SU-DHL-6 (cell line): ENCODE measurements at regions not wholly inside any gene's neighbourhood (a gene's known extent, or its start where the extent isn't known, plus 50 kb on each side); places are given as distances from the start of the nearest gene placed in this dataset.

Experiments used
- EZH2phosphoT487 ChIP-seq: fragments of 200-600 bp; sonication (generic), shearing (Covaris generic); conservative IDR thresholded peaks from 2 replicates; pipeline ENCODE4 v1.6.1; 2018; ENCODE audit warnings: mild to moderate bottlenecking, antibody characterized with exemption, low read length, moderate library complexity, mixed read lengths
- TF ChIP-seq, protein P1 (sequence below): fragments of 200-600 bp; sonication (generic); IDR thresholded peaks from one replicate; pipeline ENCODE4 v1.5.1; 2017; ENCODE audit warnings: antibody characterized with exemption, mild to moderate bottlenecking, low read length, moderate library complexity; ENCODE audit not compliant: insufficient read depth, poor library complexity, severe bottlenecking

DNA sequence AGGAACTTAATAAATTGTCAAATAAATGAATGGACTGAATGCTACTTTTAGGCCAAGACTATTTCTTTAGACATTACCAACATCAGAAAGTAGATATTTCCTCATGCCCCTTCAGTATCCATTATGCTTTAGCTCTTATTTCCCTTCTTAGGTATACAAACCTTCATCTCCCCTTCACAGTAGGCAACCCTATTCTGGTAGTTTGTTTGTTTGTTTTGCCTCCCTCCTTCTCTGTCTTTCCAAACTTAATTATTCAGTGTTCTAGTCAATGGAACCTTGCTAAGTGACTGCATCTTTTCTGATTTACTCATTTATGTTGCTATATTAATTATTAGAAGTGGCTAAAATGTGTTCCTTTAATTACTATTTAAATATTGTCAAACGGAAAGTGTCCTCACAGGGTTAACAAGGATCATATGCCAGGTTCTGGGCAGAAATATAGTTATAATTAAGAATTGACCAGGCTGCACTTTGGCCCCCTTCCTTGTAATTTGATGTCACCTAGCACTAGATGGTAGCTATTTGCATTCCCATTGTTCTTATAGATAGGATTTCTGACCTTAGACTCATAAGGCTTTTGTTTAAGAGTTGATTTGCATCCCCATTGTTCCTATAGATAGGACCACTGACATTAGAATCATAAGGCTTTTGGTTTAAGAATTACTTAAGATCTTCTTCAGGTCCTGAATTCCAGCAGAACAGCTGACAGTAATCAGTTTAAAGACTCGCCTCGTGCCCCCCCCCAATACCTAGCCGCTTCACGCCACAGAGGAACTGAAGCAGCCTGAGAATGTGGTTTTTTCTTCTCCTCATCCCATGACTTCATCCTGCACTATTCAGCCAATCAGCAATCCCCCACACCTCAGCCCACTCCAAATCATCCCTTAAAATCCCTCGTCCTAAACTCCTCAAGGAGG lies 84.4 kb upstream of the NUDT12 start:
- TF ChIP-seq EZH2phosphoT487 = no peak
- TF ChIP-seq, protein P1, sequence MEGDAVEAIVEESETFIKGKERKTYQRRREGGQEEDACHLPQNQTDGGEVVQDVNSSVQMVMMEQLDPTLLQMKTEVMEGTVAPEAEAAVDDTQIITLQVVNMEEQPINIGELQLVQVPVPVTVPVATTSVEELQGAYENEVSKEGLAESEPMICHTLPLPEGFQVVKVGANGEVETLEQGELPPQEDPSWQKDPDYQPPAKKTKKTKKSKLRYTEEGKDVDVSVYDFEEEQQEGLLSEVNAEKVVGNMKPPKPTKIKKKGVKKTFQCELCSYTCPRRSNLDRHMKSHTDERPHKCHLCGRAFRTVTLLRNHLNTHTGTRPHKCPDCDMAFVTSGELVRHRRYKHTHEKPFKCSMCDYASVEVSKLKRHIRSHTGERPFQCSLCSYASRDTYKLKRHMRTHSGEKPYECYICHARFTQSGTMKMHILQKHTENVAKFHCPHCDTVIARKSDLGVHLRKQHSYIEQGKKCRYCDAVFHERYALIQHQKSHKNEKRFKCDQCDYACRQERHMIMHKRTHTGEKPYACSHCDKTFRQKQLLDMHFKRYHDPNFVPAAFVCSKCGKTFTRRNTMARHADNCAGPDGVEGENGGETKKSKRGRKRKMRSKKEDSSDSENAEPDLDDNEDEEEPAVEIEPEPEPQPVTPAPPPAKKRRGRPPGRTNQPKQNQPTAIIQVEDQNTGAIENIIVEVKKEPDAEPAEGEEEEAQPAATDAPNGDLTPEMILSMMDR = no peak
